Calu3 (cell line): ENCODE measurements at regions not wholly inside any gene's neighbourhood (a gene's known extent, or its start where the extent isn't known, plus 50 kb on each side); places are given as distances from the start of the nearest gene placed in this dataset.

Experiments used
- BruUV-seq: library from RNA; stranded (reverse); fragments of 400-500 nt; replicated peaks from 2 replicates; lab custom pipeline; 2021; lab: Mats Ljungman, UMichigan
- CTCF ChIA-PET: fragments of 300-600 bp; sonication (Branson Sonifier 250); formaldehyde crosslinking; loops from one replicate; lab custom pipeline; 2022; ENCODE audit warnings: antibody characterized with exemption; lab: Charles Lee
- DNase-seq: peaks from one replicate; pipeline ENCODE4 v3.0.0; 2022
- H3K27ac Mint-ChIP-seq: one replicate; pipeline ENCODE4 v1.8.0; 2022; ENCODE audit warnings: mixed read lengths; ENCODE audit not compliant: unreplicated experiment
- H3K27me3 Mint-ChIP-seq: one replicate; pipeline ENCODE4 v1.8.0; 2022; ENCODE audit warnings: mixed read lengths; ENCODE audit not compliant: unreplicated experiment
- H3K36me3 Mint-ChIP-seq: one replicate; pipeline ENCODE4 v1.8.0; 2022; ENCODE audit warnings: mild to moderate bottlenecking, moderate library complexity, mixed read lengths; ENCODE audit not compliant: insufficient read depth, unreplicated experiment
- H3K4me1 Mint-ChIP-seq: one replicate; pipeline ENCODE4 v1.8.0; 2022; ENCODE audit warnings: mild to moderate bottlenecking, low read depth, mixed read lengths; ENCODE audit not compliant: unreplicated experiment
- H3K4me3 Mint-ChIP-seq: one replicate; pipeline ENCODE4 v1.8.0; 2022; ENCODE audit warnings: mild to moderate bottlenecking, low read depth, moderate library complexity, mixed read lengths; ENCODE audit not compliant: unreplicated experiment
- H3K9me3 Mint-ChIP-seq: one replicate; pipeline ENCODE4 v1.8.0; 2022; ENCODE audit warnings: low read depth, mixed read lengths; ENCODE audit not compliant: unreplicated experiment
- CTCF ChIP-seq: fragments of 200-600 bp; IDR thresholded peaks from one replicate; pipeline ENCODE4 v1.8.0; 2022; ENCODE audit warnings: antibody characterized with exemption; ENCODE audit not compliant: unreplicated experiment
- intact Hi-C: fragments of 100-400 bp; cut with micrococcal nuclease; formaldehyde crosslinking; loops from one replicate; pipeline ENCODE4 v1.10.0; 2022; ENCODE audit not compliant: unreplicated experiment

GRCh38 chr5:171713152-171713551 lies 72.5 kb upstream of the SMIM23 start:
- no peaks in the 10 kb centered on the region for H3K9me3 Mint-ChIP-seq
- H3K27ac Mint-ChIP-seq = no peak overlapping the region
- no peaks in the 10 kb centered on the region for H3K36me3 Mint-ChIP-seq
- H3K4me1 Mint-ChIP-seq = no peaks in the 10 kb centered on the region
- H3K27me3 Mint-ChIP-seq = peaks cover 66% of the 10 kb centered on the region
- H3K4me3 Mint-ChIP-seq = no peak overlapping the region
- BruUV-seq = no TSS peak
- no peak for TF ChIP-seq CTCF
- CTCF ChIA-PET = no interaction called here
- DNase-seq = no peak
- intact Hi-C loops = no loop called here

- no peak overlapping the region for H3K27ac Mint-ChIP-seq
- H3K9me3 Mint-ChIP-seq = no peaks in the 10 kb centered on the region
- CTCF ChIA-PET = no interaction called here
- intact Hi-C loops = no loop called here
- DNase-seq = no peak
- no TSS peak for BruUV-seq
- no peak for TF ChIP-seq CTCF
- H3K27me3 Mint-ChIP-seq = peaks cover 77% of the 10 kb centered on the region
- no peaks in the 10 kb centered on the region for H3K36me3 Mint-ChIP-seq
- H3K4me3 Mint-ChIP-seq = no peak overlapping the region
- no peaks in the 10 kb centered on the region for H3K4me1 Mint-ChIP-seq
Measured at GRCh38 chr5:171714261-171714660, 71.4 kb upstream of the SMIM23 start.

- H3K9me3 Mint-ChIP-seq = no peaks in the 10 kb centered on the region
- intact Hi-C loops = no loop called here
- H3K4me3 Mint-ChIP-seq = no peak overlapping the region
- DNase-seq = no peak
- no peak overlapping the region for H3K27ac Mint-ChIP-seq
- no peaks in the 10 kb centered on the region for H3K36me3 Mint-ChIP-seq
- H3K4me1 Mint-ChIP-seq = no peaks in the 10 kb centered on the region
- BruUV-seq = no TSS peak
- CTCF ChIA-PET = no interaction called here
- peaks cover 83% of the 10 kb centered on the region for H3K27me3 Mint-ChIP-seq
- no peak for TF ChIP-seq CTCF
Measured at GRCh38 chr5:171714851-171715250, 70.8 kb upstream of the SMIM23 start.

- no peak for DNase-seq
- no TSS peak for BruUV-seq
- Mint-ChIP-seq H3K4me3 (no peak overlapping the region), H3K27me3 (peaks cover 90% of the 10 kb centered on the region), H3K36me3 (no peaks in the 10 kb centered on the region), H3K9me3 (no peaks in the 10 kb centered on the region), H3K27ac (no peak overlapping the region), H3K4me1 (no peaks in the 10 kb centered on the region)
- intact Hi-C loops = no loop called here
- CTCF ChIA-PET = interaction anchor here (0.5 kb wide), 1 partner anchor 375 kb away, joined by 3 read pairs; no protein-coding TSS in a partner anchor
- TF ChIP-seq CTCF = no peak
Measured at GRCh38 chr5:171715551-171715950, 70.1 kb upstream of the SMIM23 start.
